ENCODE measurements at regions not wholly inside any gene's neighbourhood (a gene's known extent, or its start where the extent isn't known, plus 50 kb on each side); places are given as distances from the start of the nearest gene placed in this dataset.

DNA sequence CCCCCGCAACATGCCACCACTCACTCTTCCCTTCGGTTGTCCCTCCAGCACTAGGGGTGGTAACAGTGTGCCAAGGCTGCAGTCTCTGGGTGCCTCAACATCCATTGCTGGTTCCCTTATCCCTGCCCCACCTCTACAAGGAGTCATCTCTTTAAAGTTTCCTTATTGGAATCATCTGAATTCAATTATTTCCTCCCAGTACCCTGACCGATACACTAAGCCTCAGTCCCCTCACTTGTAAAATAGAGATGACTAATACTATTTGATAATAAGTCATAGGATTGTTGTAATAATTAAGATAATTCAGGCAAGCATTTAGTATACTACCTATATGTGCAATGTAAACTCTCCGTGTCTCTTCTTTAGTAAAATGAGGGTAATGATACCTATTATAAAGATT lies 352.5 kb downstream of the ENC1 start:
- no peak for FAIRE-seq
- no peak for DNase-seq (ENCODE audit: insufficient read length, low spot score)
- TF ChIP-seq SPI1 (IDR thresholded peaks at IDR 0.05; ENCODE audit: low read depth, low read length) = no peak
- no peak for TF ChIP-seq POLR2AphosphoS5 (IDR thresholded peaks at IDR 0.05; ENCODE audit: low read depth, low read length)
- no peak for TF ChIP-seq TAF1 (IDR thresholded peaks at IDR 0.05; ENCODE audit: low read depth, low read length)
- TF ChIP-seq POU2F2 (IDR thresholded peaks at IDR 0.05; ENCODE audit: low read depth, low read length) = no peak
- no peak for TF ChIP-seq PAX5 (IDR thresholded peaks at IDR 0.05; ENCODE audit: insufficient read depth, low read length, severe bottlenecking)
- TF ChIP-seq POLR2A (IDR thresholded peaks at IDR 0.05; ENCODE audit: low read depth, low read length) = no peak

DNA sequence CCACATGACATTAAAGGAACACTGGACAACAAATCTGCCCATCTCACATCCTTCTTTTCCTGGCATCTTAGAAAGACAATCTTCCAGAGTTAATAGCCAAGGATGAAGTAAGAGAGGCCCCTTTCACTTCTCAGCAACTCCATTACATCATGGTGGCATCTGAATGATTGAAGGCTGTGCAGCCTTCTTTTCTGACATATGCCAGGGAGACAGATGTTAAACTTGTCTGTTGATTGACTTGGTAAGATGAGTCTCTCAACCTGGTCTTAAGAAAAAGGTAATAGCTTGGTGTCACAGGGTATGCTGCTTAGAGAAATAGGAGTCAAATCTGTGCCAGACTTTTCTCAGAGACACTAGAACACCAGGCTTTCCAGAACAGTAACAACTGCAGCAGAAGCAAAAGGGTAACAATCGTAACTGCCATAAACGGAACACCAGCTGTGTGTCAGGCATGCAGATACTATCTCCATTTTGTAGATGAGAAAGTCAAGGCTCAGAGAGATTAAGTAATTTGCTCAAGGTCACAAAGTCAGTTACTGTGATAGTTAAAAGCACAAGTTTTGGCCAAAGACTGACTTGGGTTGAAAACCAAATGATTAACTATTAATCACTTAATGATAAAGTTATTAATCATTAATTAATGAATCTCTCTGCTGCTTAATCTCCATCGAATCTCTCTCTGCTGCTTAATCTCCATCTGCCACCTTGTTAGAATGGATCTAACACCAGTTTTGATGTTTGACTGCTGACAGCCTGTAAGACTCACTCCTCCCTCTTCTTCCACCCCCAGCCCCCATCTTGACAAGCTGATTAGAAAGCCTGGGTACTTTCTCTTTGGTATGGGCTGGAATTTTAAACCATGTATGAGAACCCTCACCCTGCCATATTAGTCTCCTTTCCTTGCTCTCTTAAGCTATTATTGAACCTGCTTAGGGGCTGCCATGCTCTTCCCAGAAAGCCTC lies 353.5 kb downstream of the ENC1 start:
- FAIRE-seq = no peak
- DNase-seq (ENCODE audit: insufficient read length, low spot score) = no peak
- TF ChIP-seq POLR2A (IDR thresholded peaks at IDR 0.05; ENCODE audit: low read depth, low read length) (no peak), SPI1 (IDR thresholded peaks at IDR 0.05; ENCODE audit: low read depth, low read length) (no peak), POU2F2 (IDR thresholded peaks at IDR 0.05; ENCODE audit: low read depth, low read length) (no peak), PAX5 (IDR thresholded peaks at IDR 0.05; ENCODE audit: insufficient read depth, low read length, severe bottlenecking) (no peak), TAF1 (IDR thresholded peaks at IDR 0.05; ENCODE audit: low read depth, low read length) (no peak), POLR2AphosphoS5 (IDR thresholded peaks at IDR 0.05; ENCODE audit: low read depth, low read length) (no peak)

DNA sequence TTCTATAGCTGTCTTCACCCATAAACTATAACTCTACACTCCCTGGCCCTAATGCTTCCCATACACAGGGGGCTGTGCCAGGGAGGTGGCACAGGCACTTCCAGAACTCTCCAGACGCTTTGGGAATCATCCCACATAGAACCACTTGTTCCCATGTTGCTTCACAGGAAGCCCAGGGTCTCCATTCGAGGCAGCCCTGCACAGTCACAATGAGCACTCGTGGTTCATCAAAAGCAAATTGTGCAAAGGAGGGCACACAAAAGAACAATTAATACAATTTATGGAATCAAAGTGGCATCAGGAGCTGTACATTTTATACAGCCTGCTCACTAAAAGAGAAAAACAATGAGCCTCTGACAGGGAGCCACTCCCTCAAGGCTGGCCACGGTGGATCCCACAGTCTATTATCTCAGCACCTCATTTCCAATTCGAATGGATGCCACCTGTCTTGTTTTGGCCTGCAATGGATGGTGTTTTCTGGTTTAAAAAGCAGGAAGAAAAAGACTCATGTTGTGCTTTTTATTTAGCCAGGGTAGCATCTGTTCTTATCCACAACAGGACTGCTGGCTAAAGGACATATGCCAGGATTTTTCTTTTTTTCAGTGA lies 354.8 kb downstream of the ENC1 start:
- FAIRE-seq (no peak), DNase-seq (ENCODE audit: insufficient read length, low spot score) (no peak)
- TF ChIP-seq POLR2AphosphoS5 (IDR thresholded peaks at IDR 0.05; ENCODE audit: low read depth, low read length) (no peak), TAF1 (IDR thresholded peaks at IDR 0.05; ENCODE audit: low read depth, low read length) (no peak), PAX5 (IDR thresholded peaks at IDR 0.05; ENCODE audit: insufficient read depth, low read length, severe bottlenecking) (no peak), POU2F2 (IDR thresholded peaks at IDR 0.05; ENCODE audit: low read depth, low read length) (no peak)

DNA sequence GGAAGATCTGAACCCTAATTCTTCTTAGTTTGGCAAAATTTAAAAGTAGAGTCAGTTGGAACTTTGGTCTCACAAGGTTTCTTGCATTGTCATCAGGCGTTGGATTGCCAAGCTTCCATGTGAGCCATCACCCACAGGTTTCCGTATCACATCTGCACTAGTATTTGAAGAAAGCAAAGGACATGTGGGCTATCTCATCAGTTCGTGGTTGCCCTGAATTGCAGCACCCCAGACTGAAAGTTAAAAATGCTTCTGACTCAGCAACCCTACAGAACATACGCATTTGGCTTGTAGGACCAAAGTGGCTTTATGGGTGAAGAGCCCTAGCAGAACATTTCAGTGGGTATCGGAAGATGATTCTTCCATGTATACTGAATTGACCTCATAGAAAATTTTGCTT lies 358.0 kb downstream of the ENC1 start:
- TF ChIP-seq POLR2AphosphoS5 (IDR thresholded peaks at IDR 0.05; ENCODE audit: low read depth, low read length) (no peak), SPI1 (IDR thresholded peaks at IDR 0.05; ENCODE audit: low read depth, low read length) (no peak), POLR2A (IDR thresholded peaks at IDR 0.05; ENCODE audit: low read depth, low read length) (no peak), POU2F2 (IDR thresholded peaks at IDR 0.05; ENCODE audit: low read depth, low read length) (no peak), PAX5 (IDR thresholded peaks at IDR 0.05; ENCODE audit: insufficient read depth, low read length, severe bottlenecking) (no peak), TAF1 (IDR thresholded peaks at IDR 0.05; ENCODE audit: low read depth, low read length) (no peak)
- DNase-seq (ENCODE audit: insufficient read length, low spot score) (no peak), FAIRE-seq (no peak)

DNA sequence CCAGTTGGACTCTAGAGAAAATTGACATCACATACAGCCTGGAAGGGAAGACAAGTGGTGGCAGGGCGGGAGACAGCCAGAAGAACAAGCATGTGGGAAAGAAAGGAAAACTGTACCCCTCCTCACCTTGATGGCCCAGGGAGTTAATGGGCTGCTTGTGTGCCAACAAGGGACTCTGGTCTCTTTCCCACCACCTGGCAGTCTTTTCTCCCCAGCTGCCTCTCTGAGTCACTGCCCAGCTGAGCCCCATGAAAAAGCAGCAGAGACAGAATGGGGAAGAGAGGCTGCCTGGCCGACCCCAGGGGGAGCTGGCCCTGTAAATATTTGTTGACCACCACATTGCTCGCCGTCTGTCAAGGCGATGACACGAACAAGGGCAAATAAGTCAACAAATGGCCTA lies 359.4 kb downstream of the ENC1 start:
- TF ChIP-seq POLR2AphosphoS5 (IDR thresholded peaks at IDR 0.05; ENCODE audit: low read depth, low read length) (no peak), POLR2A (IDR thresholded peaks at IDR 0.05; ENCODE audit: low read depth, low read length) (no peak), SPI1 (IDR thresholded peaks at IDR 0.05; ENCODE audit: low read depth, low read length) (no peak)
- FAIRE-seq (no peak), DNase-seq (ENCODE audit: insufficient read length, low spot score) (no peak)

GRCh38 chr5:74280306-74280705 lies 360.2 kb downstream of the ENC1 start:
- no peak for FAIRE-seq
- TF ChIP-seq POLR2A (IDR thresholded peaks at IDR 0.05; ENCODE audit: low read depth, low read length) (no peak), POU2F2 (IDR thresholded peaks at IDR 0.05; ENCODE audit: low read depth, low read length) (no peak), POLR2AphosphoS5 (IDR thresholded peaks at IDR 0.05; ENCODE audit: low read depth, low read length) (no peak), SPI1 (IDR thresholded peaks at IDR 0.05; ENCODE audit: low read depth, low read length) (no peak), TAF1 (IDR thresholded peaks at IDR 0.05; ENCODE audit: low read depth, low read length) (no peak), PAX5 (IDR thresholded peaks at IDR 0.05; ENCODE audit: insufficient read depth, low read length, severe bottlenecking) (no peak)

GRCh38 chr5:74279244-74279643 lies 361.3 kb downstream of the ENC1 start:
- DNase-seq (ENCODE audit: insufficient read length, low spot score) (no peak), FAIRE-seq (no peak)
- TF ChIP-seq POLR2AphosphoS5 (IDR thresholded peaks at IDR 0.05; ENCODE audit: low read depth, low read length) (no peak), SPI1 (IDR thresholded peaks at IDR 0.05; ENCODE audit: low read depth, low read length) (no peak), POU2F2 (IDR thresholded peaks at IDR 0.05; ENCODE audit: low read depth, low read length) (no peak), PAX5 (IDR thresholded peaks at IDR 0.05; ENCODE audit: insufficient read depth, low read length, severe bottlenecking) (no peak), TAF1 (IDR thresholded peaks at IDR 0.05; ENCODE audit: low read depth, low read length) (no peak), POLR2A (IDR thresholded peaks at IDR 0.05; ENCODE audit: low read depth, low read length) (no peak)

More at GRCh38 chr5:74280306-74280705, 360.2 kb downstream of the ENC1 start:
- no peak for DNase-seq (ENCODE audit: insufficient read length, low spot score)

DNA sequence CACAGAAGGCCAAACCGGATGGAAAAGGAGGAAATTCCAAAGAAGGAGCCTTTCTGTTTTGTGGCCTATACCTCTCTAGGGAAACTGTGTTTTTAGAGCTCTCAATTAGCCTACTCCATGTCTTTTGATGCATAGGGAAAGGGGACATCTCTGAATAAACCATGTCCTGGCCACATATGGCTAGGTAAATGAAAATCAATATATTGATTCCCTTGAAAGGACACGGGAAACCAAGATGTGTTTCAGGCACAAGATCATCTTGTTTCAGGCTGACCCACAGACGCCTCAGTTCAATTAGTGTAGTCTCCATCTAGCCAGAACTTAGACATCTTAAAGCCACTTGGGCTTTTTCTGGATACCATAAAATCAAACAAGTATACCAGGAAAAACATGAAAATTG lies 363.1 kb downstream of the ENC1 start:
- FAIRE-seq (no peak), DNase-seq (ENCODE audit: insufficient read length, low spot score) (no peak)
- no peak for TF ChIP-seq POU2F2 (IDR thresholded peaks at IDR 0.05; ENCODE audit: low read depth, low read length)
- no peak for TF ChIP-seq SPI1 (IDR thresholded peaks at IDR 0.05; ENCODE audit: low read depth, low read length)
- TF ChIP-seq POLR2AphosphoS5 (IDR thresholded peaks at IDR 0.05; ENCODE audit: low read depth, low read length) = no peak
- TF ChIP-seq POLR2A (IDR thresholded peaks at IDR 0.05; ENCODE audit: low read depth, low read length) = no peak
- no peak for TF ChIP-seq TAF1 (IDR thresholded peaks at IDR 0.05; ENCODE audit: low read depth, low read length)
- no peak for TF ChIP-seq PAX5 (IDR thresholded peaks at IDR 0.05; ENCODE audit: insufficient read depth, low read length, severe bottlenecking)

DNA sequence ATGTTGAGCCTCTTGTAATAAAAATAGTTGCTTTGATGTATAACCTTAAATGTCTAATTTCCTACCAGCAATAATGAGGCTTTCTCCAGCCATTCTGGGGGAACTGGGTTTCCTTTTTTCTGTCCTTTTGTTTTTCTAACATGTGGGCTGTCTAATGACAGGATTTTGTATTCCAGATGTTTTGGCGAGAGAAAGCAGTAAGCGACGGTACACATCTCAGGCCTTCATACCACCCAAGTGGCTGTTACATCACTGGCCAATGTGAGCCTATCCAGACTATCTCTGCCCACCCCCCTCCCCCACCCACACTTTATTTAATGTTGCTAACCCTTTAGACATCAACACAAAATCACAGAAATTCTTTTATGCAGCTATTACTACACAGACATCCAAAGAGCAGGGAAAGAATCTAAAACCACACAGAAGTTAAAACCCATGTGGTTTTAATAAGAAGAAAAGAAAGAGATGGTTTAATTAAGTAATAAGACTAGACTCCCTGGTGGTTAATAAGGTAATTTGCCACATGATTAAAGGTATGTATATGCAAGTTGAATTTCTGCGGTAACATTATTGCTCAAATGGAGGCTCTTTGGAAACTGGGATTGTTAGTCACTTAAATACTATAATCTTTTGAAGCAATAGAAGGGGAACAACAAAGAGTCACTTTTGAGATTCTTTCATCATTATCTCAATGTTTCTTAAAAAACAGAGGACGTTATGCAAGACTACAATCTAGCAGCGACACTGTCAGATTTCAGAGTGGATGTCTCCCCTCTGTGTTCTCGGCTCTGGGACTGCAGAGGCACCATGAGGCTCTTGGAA lies 365.1 kb downstream of the ENC1 start:
- no peak for TF ChIP-seq SPI1 (IDR thresholded peaks at IDR 0.05; ENCODE audit: low read depth, low read length)
- no peak for DNase-seq (ENCODE audit: insufficient read length, low spot score)
- FAIRE-seq = no peak

Data from GM12891 (cell line).